Glutamatergic neuron (in vitro differentiated cells): ENCODE measurements at regions not wholly inside any gene's neighbourhood (a gene's known extent, or its start where the extent isn't known, plus 50 kb on each side); places are given as distances from the start of the nearest gene placed in this dataset.

Experiments
- DNase-seq: peaks from one replicate; pipeline ENCODE4 v3.0.0; 2022
- H3K27ac Mint-ChIP-seq: one replicate; pipeline ENCODE4 v1.8.0; 2020; ENCODE audit warnings: mild to moderate bottlenecking, mixed read lengths, inconsistent platforms; ENCODE audit not compliant: unreplicated experiment
- H3K27me3 Mint-ChIP-seq: one replicate; pipeline ENCODE4 v1.8.0; 2020; ENCODE audit warnings: mild to moderate bottlenecking, moderate library complexity, mixed read lengths, inconsistent platforms; ENCODE audit not compliant: unreplicated experiment
- H3K36me3 Mint-ChIP-seq: one replicate; pipeline ENCODE4 v1.8.0; 2020; ENCODE audit warnings: mild to moderate bottlenecking, mixed read lengths, inconsistent platforms; ENCODE audit not compliant: unreplicated experiment
- H3K4me1 Mint-ChIP-seq: one replicate; pipeline ENCODE4 v1.8.0; 2020; ENCODE audit warnings: mild to moderate bottlenecking, low read depth, mixed read lengths, inconsistent platforms; ENCODE audit not compliant: unreplicated experiment
- H3K4me3 Mint-ChIP-seq: one replicate; pipeline ENCODE4 v1.8.0; 2020; ENCODE audit warnings: mild to moderate bottlenecking, mixed read lengths, inconsistent platforms; ENCODE audit not compliant: unreplicated experiment
- H3K9me3 Mint-ChIP-seq: one replicate; pipeline ENCODE4 v1.8.0; 2020; ENCODE audit warnings: mild to moderate bottlenecking, moderate library complexity, mixed read lengths, inconsistent platforms; ENCODE audit not compliant: unreplicated experiment
- CTCF ChIP-seq: fragments of 200-600 bp; sonication (generic); IDR thresholded peaks from one replicate; pipeline ENCODE4 v1.5.0; 2021; ENCODE audit not compliant: partially characterized antibody, unreplicated experiment

DNA sequence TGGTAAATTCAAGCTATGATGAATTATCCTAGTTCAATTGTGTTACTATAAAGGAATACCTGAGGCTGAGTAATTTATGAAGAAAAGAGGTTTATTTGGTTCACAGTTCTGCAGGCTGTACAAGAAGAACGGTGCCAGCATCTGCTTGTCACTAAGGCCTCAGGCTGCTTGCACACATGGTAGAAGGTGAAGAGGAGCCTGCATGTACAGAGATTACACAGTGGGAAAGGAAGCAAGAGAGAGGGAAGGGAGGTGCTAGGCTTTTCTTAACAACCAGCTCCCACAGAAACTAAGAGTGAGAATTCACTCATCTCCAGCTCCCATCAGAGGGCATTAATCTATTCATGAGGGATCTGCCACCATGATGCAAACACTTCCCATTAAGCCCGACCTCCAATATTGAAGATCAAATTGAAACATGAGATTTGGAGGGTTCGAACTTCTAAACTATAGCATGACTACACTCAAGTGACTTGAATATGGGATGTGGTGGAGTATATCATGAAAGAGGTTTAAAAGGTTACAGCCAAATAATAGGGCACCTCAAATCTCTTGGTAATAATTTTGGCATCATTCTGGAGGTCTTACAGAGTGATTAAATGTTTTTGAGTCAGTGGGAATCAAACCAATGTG, 58.4 kb upstream of the ETAA1 start:
- Mint-ChIP-seq H3K27ac (no peak overlapping the region), H3K4me1 (no peaks in the 10 kb centered on the region), H3K4me3 (no peak overlapping the region), H3K9me3 (peaks cover 2% of the 10 kb centered on the region), H3K36me3 (no peaks in the 10 kb centered on the region), H3K27me3 (no peaks in the 10 kb centered on the region)
- TF ChIP-seq CTCF: no peak
- DNase-seq: no peak

GRCh38 chr2:67339234-67339885, 57.8 kb upstream of the ETAA1 start:
- H3K27ac Mint-ChIP-seq: no peak overlapping the region
- no peaks in the 10 kb centered on the region for H3K27me3 Mint-ChIP-seq
- no peaks in the 10 kb centered on the region for H3K4me1 Mint-ChIP-seq
- no peaks in the 10 kb centered on the region for H3K36me3 Mint-ChIP-seq
- DNase-seq: no peak
- TF ChIP-seq CTCF: no peak
- H3K9me3 Mint-ChIP-seq: peaks cover 2% of the 10 kb centered on the region
- H3K4me3 Mint-ChIP-seq: no peak overlapping the region

GRCh38 chr2:67340133-67341011, 56.8 kb upstream of the ETAA1 start:
- no peak for TF ChIP-seq CTCF
- H3K27ac Mint-ChIP-seq: no peak overlapping the region
- no peaks in the 10 kb centered on the region for H3K27me3 Mint-ChIP-seq
- H3K4me1 Mint-ChIP-seq: no peaks in the 10 kb centered on the region
- no peak for DNase-seq
- H3K9me3 Mint-ChIP-seq: peaks cover 2% of the 10 kb centered on the region
- no peaks in the 10 kb centered on the region for H3K36me3 Mint-ChIP-seq
- no peak overlapping the region for H3K4me3 Mint-ChIP-seq

GRCh38 chr2:67341012-67341318, 56.2 kb upstream of the ETAA1 start:
- Mint-ChIP-seq H3K4me3 (no peak overlapping the region), H3K9me3 (peaks cover 2% of the 10 kb centered on the region), H3K27ac (no peak overlapping the region), H3K27me3 (no peaks in the 10 kb centered on the region), H3K36me3 (no peaks in the 10 kb centered on the region), H3K4me1 (no peaks in the 10 kb centered on the region)
- DNase-seq: no peak
- no peak for TF ChIP-seq CTCF

GRCh38 chr2:67341336-67341735, 55.8 kb upstream of the ETAA1 start:
- Mint-ChIP-seq H3K27me3 (no peaks in the 10 kb centered on the region), H3K9me3 (peaks cover 2% of the 10 kb centered on the region), H3K4me3 (no peak overlapping the region), H3K27ac (no peak overlapping the region), H3K4me1 (no peaks in the 10 kb centered on the region), H3K36me3 (no peaks in the 10 kb centered on the region)
- TF ChIP-seq CTCF: no peak
- DNase-seq: no peak
